ENCODE measurements at regions not wholly inside any gene's neighbourhood (a gene's known extent, or its start where the extent isn't known, plus 50 kb on each side); places are given as distances from the start of the nearest gene placed in this dataset.

- Mint-ChIP-seq H3K27me3 (no peaks in the 10 kb centered on the region), H3K27ac (no peak overlapping the region), H3K4me3 (no peak overlapping the region), H3K9me3 (no peaks in the 10 kb centered on the region), H3K36me3 (no peaks in the 10 kb centered on the region), H3K4me1 (ENCODE audit: unreplicated experiment) (peaks cover 8% of the 10 kb centered on the region)
- TF ChIP-seq, protein P1, sequence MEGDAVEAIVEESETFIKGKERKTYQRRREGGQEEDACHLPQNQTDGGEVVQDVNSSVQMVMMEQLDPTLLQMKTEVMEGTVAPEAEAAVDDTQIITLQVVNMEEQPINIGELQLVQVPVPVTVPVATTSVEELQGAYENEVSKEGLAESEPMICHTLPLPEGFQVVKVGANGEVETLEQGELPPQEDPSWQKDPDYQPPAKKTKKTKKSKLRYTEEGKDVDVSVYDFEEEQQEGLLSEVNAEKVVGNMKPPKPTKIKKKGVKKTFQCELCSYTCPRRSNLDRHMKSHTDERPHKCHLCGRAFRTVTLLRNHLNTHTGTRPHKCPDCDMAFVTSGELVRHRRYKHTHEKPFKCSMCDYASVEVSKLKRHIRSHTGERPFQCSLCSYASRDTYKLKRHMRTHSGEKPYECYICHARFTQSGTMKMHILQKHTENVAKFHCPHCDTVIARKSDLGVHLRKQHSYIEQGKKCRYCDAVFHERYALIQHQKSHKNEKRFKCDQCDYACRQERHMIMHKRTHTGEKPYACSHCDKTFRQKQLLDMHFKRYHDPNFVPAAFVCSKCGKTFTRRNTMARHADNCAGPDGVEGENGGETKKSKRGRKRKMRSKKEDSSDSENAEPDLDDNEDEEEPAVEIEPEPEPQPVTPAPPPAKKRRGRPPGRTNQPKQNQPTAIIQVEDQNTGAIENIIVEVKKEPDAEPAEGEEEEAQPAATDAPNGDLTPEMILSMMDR (conservative IDR thresholded peaks at IDR 0.05) = no peak
- no peak for DNase-seq (ENCODE audit: extremely low spot score, unreplicated experiment)
These were observed 413.7 kb downstream of the PPP3CA start for GRCh38 chr4:100933628-100934027.

DNA sequence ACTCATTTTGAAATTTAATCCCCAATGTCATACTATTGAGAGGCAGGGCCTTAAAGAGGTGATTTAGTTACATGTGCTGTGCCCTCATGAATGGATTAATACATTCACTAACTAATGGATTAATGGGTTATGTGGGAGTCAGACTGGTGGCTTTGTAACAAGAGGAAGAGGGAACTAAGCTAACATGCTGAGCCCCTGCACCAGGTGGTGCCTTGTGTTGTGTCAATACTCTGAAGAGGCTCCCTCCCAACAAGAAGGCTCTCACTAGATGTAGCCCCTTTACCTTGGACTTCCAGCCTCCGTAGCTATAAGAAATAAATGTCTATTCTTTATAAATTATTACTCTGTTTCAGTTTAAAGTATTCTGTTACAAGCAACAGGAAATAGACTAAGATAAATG is 411.9 kb upstream of the EMCN start:
- Mint-ChIP-seq H3K36me3 (no peaks in the 10 kb centered on the region), H3K9me3 (peaks cover 3% of the 10 kb centered on the region), H3K4me1 (ENCODE audit: unreplicated experiment) (no peaks in the 10 kb centered on the region), H3K4me3 (no peak overlapping the region), H3K27me3 (no peaks in the 10 kb centered on the region), H3K27ac (no peak overlapping the region)
- DNase-seq (ENCODE audit: extremely low spot score, unreplicated experiment) = no peak
- TF ChIP-seq, protein P1 (conservative IDR thresholded peaks at IDR 0.05) = no peak

DNA sequence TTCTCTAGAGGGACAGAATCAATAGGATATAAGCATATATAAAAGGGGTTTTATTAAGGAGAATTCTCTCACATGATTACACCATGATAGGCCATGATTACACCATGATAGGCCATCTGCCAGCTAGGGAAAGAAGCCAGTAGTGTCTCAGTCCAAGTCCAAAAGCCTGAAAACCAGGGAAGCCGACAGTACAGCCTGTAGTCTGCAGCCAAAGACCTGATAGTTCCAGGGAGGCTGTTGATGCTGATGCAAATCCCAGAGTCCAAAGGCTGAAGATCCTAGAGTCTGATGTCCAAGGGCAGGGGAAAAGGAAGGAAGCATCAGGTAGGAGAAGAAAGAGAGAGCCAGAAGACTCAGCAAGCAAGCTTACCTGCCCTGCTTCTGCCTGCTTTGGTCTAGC is 411.3 kb upstream of the EMCN start:
- H3K27me3 Mint-ChIP-seq = no peaks in the 10 kb centered on the region
- H3K27ac Mint-ChIP-seq = no peak overlapping the region
- H3K36me3 Mint-ChIP-seq = no peaks in the 10 kb centered on the region
- H3K4me3 Mint-ChIP-seq = no peak overlapping the region
- no peak for DNase-seq (ENCODE audit: extremely low spot score, unreplicated experiment)
- H3K4me1 Mint-ChIP-seq (ENCODE audit: unreplicated experiment) = no peaks in the 10 kb centered on the region
- TF ChIP-seq, protein P1 (conservative IDR thresholded peaks at IDR 0.05) = no peak
- peaks cover 3% of the 10 kb centered on the region for H3K9me3 Mint-ChIP-seq

DNA sequence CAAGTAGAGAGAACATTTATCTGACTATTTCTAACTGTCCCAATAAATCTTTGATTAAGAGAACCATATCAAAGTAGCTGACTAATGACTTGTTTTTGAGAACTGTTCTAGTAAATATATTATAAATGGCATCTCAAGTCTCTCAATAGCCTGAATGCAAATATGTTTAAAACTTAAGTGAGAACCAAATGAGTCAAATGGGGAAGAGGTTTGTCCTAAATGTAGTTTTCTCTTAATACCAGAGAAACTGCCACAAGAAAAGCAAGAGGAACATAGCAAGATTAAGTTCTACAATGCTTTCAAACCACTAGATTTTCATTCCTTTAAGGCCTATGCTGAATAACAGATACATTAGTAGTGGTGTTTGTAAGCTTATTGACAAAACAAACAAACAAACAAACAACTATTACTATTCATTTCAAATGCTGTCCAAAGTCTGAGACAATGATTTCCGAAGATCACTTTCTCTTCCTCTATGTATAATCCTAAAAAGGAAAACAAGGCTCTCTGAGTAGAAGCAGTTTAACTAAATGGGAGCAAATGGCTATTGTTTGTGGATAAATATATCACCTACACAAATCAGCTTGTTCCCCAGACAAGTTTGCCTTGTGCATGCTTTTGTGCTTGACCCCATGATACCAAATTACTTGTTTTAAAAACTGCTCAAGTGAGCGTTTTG is 408.4 kb upstream of the EMCN start:
- TF ChIP-seq, protein P1 (conservative IDR thresholded peaks at IDR 0.05) = no peak
- Mint-ChIP-seq H3K4me3 (no peak overlapping the region), H3K9me3 (peaks cover 3% of the 10 kb centered on the region), H3K36me3 (no peaks in the 10 kb centered on the region), H3K27ac (no peak overlapping the region), H3K4me1 (ENCODE audit: unreplicated experiment) (no peaks in the 10 kb centered on the region), H3K27me3 (no peaks in the 10 kb centered on the region)
- no peak for DNase-seq (ENCODE audit: extremely low spot score, unreplicated experiment)

GRCh38 chr4:100913685-100914084 is 395.9 kb upstream of the EMCN start:
- H3K36me3 Mint-ChIP-seq = no peaks in the 10 kb centered on the region
- DNase-seq (ENCODE audit: extremely low spot score, unreplicated experiment) = no peak
- H3K27me3 Mint-ChIP-seq = no peaks in the 10 kb centered on the region
- TF ChIP-seq, protein P1 (conservative IDR thresholded peaks at IDR 0.05) = no peak
- no peak overlapping the region for H3K27ac Mint-ChIP-seq
- no peak overlapping the region for H3K4me3 Mint-ChIP-seq
- no peaks in the 10 kb centered on the region for H3K9me3 Mint-ChIP-seq
- H3K4me1 Mint-ChIP-seq (ENCODE audit: unreplicated experiment) = no peaks in the 10 kb centered on the region

GRCh38 chr4:100908540-100908939 is 390.7 kb upstream of the EMCN start:
- Mint-ChIP-seq H3K27me3 (no peaks in the 10 kb centered on the region), H3K9me3 (no peaks in the 10 kb centered on the region), H3K27ac (no peak overlapping the region), H3K4me3 (no peak overlapping the region), H3K36me3 (no peaks in the 10 kb centered on the region), H3K4me1 (ENCODE audit: unreplicated experiment) (no peaks in the 10 kb centered on the region)
- DNase-seq (ENCODE audit: extremely low spot score, unreplicated experiment) = no peak
- TF ChIP-seq, protein P1 (conservative IDR thresholded peaks at IDR 0.05) = no peak

Measured in type B pancreatic cell (in vitro differentiated cells).